ENCODE measurements at regions not wholly inside any gene's neighbourhood (a gene's known extent, or its start where the extent isn't known, plus 50 kb on each side); places are given as distances from the start of the nearest gene placed in this dataset.

DNA sequence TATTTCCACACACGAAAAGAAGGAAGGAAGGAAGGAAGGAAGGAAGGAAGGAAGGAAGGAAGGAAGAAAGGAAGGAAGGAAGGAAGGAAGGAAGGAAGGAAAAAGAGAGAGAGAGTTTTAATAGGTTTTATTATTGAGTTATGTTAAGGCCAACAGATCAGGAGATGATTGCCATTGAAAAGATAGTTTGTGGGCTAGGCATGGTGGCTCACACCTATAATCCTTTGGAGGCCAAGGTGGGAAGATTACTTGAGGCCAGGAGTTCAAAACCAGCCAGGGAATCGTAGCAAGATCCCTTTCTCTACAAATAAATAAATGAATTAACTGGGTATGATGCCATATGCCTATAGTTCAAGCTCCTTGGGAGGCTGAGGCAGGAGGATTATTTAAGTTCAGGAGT, 877.2 kb downstream of the TLE4 start:
- no peak for DNase-seq (ENCODE audit: low read depth)

DNA sequence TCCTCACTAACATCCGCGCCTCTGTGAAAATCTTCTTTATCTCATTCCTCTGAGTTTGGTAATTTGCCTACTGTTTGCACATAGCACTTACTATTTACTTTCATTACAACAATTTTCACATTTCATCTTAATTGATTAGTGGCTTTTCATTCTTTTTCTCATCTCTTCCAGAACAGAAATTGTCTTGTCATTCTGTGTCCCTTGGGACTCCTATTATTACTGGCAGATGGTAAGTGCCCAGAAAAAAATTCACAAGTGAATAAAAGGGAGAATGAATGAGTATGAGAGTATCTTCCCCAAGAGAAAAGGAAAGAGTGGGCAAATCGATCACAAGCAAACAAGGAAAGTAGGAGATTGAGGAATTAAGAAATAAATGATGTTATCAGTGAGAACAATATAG, 876.1 kb downstream of the TLE4 start:
- DNase-seq (ENCODE audit: low read depth): no peak

DNA sequence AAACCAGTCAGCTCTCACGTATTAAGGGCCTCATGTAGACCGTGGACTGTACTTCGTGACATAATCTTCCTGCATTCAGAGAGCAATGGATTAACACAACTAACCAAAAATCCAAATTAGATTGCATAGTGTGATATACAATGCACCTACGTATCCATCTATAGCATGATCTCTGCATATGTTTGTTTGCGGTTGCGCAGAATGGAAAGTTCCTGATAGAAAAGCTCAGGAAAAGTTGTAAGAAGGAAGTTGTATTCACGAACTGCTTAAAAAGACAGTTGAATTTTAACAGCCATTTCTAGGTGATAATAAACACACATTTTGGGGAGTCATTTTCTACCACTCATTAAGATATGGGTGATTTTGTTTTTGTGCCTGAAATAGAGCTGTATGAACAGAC, 869.0 kb downstream of the TLE4 start:
- no peak for DNase-seq (ENCODE audit: low read depth)

DNA sequence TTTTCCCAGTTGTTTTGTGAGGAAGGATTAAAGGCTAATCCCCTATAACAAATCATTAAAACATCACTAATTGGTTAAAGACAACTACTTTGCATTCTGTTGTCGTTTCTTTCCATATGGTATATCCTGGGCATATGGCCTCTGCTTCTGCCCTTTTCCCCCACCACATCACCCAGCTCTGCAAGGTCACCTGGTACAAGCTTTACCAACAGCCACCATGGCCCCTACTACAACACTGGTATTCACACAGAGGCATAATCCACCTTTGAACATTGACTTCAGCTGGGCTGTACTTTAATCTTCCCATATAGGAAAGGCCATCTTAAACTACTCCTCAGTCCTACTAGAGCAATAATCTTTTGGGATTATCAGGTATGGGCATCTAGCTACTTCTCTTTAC, 866.1 kb downstream of the TLE4 start:
- DNase-seq (ENCODE audit: low read depth): no peak

DNA sequence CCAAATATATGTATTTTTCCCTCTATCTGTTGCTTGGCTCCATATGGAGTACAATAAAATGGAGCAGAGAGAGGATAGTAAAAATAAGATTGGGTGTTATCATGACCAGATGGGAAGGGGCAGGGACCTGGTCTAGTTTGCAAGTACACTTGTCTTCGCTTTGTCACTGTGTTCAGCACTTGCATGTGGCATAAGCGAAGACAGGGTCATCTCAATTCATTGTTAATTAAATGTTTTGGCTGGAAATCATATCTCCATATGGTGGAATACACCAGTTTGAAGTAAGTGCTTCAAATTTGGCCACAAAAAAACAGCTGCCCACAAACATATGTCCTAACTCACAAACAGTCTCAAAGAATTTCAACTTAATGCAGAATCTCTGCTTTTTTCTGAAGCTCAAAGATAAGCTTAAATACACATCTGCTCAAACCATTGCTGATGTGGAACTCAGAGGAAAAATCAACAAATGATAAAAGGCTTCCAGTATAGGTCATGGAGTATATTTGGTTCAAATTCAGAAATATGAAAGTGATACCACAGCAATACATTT, 865.4 kb downstream of the TLE4 start:
- DNase-seq (ENCODE audit: low read depth): no peak

DNA sequence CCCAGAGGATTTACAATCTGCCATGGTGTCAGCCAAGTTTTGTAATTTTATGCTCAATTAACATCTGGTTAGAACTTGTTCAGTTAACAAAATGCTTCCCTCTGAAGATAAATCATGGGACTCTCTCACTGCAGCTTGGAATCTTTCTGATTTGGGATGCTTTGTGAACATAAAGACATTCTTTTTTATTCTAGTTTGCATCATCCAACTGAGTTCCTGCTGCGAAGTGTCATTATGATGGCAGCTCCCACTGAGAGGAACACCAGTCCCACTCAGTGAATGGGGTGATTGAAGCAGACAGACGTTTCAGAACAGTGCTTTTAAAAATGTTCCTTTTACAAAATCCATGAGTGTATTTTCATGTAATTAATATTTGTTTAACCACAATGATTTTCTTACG, 863.8 kb downstream of the TLE4 start:
- no peak for DNase-seq (ENCODE audit: low read depth)

DNA sequence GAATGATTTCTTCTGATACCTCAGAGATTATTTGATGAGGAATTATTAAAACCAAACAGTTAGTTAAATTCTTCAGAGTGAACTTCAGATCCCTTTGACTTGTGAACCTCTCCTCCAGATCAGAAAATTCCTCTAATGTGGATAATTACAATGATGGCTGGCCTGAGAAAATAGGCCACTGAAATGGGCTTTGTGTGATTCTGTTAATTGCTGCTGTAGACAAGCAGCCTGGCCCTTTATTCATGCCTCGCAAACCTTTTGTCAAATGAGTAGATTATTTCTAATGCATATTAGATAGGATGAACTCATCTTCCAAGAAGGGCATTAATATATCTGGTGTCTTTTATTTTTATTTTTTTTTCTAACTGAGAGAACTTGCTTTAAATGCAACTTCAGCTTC, 855.2 kb downstream of the TLE4 start:
- no peak for DNase-seq (ENCODE audit: low read depth)

DNA sequence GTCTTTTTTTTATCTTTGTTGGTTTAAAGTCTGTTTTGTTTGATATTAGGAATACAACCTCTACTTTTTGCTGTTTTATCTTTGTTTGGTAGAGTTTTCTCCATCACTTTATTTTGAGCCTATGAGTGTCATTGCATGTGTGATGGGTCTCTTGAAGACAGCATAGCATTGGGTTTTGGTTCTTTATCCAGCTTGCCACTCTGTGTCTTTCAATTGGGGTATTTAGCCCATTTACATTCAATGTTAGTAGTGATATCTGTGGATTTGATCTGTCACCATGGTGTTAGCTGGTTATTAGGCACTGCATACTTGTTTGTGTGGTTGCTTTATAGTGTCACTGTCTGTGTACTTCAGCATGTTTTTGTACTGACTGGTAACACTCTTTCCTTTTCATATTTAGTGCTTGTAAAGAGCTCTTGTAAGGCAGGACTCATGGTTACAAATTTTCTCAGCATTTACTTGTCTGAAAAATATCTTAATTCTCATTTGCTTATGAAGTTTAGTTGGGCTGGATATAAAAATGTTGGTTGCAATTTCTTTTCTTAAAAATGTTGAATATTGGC, 845.5 kb downstream of the TLE4 start:
- DNase-seq (ENCODE audit: low read depth): no peak

DNA sequence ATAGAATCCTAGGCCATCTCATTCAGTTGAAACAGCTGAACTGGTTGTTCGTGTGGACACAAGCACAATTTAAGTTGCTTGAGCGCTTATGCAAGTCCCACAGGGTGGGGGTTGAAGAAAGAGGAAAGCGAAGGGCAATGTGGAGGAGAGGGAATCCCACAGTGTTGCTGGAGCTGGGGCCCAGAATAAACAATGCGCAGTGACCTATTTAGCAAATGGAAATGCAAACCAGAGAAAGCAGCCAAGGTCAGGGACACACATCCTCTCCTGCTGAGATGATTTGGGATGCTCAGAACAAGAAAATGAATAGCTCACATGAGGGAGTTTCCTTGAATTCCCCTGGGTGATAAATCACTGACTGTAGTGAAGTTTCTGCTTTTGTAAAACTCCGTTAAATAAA, 838.3 kb downstream of the TLE4 start:
- DNase-seq (ENCODE audit: low read depth): peak; percentile 0

DNA sequence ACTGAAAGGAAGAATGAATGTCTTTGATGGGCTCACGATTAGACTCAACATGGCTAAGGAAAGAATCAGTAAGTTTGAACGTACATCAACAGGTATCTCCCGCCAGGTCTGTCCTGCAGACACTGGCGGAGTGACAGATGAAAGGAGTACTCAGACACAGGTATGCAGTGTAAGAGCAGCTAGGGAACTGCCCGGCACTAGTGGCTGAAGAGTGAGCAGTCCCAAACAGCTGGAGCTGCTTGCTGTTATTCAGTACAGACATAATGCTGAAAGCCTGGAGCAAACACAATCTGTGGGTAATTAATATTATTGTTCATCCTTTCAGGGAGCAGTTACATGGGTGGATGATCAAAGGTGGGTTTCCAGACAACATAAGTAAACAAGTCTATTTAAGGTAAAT, 835.5 kb downstream of the TLE4 start:
- no peak for DNase-seq (ENCODE audit: low read depth)

DNA sequence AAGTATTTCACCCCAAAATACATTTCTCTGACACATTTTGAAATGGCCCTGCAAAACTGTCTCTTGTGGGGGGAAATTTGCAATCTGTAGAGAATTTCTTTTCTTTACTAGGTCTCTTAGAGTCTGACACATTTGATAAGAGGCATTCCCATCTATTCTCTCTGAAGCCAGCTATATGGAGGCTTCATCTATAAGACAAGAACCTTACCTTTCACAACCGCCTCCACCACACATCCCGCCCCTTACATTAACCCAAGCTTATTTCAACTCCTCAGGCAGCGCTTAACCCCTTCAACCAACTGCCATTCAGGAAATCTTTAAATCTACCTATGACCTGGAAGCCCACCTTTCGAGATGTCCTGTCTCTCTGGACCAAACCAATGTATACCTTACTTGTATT, 829.5 kb downstream of the TLE4 start:
- no peak for DNase-seq (ENCODE audit: low read depth)

DNA sequence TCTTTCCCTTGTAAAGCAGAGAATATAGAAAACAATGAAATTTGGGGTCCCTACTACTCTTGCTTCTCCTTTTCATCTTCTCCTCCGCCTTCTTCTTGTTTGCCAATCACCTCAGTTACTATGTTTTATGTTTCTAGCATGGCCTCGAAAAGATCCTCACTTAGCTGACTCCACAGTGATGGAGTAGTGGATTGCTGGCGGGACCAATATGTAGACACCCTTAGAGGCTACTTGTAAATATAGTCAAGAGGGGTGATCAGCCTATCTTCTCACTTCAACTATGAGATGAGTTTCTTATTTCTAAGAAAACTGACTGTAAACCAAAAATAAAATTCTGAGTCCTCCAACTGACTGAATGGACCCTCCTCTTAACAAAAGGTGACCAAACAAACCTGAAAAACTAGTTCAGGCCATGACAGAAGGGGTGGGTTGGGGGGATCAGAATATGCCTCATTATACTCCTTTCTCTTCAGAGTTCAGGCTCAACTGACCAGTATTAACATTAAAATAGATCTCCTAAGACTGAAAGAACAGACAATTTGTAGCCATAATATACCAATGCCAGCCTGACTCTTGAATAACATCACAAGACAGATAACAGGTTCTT, 829.0 kb downstream of the TLE4 start:
- no peak for DNase-seq (ENCODE audit: low read depth)

DNA sequence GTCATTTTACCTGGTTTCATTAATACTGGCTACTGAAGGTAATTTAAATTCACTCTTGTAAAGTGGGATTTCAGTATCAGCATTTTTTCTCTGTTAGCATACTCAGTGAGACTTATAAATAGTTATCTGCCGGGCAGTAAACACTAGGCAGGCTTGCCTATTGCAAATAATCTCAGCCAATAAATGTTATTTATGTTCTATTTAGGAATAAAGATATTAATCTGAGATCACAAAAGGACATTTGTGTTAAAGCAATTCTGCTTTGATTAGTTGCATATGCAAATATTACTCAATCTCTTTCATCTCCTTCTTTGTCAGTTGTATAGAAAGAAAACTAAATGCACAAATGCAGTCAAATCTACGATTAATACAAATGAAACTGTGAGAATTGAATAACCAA, 827.8 kb downstream of the TLE4 start:
- no peak for DNase-seq (ENCODE audit: low read depth)

DNA sequence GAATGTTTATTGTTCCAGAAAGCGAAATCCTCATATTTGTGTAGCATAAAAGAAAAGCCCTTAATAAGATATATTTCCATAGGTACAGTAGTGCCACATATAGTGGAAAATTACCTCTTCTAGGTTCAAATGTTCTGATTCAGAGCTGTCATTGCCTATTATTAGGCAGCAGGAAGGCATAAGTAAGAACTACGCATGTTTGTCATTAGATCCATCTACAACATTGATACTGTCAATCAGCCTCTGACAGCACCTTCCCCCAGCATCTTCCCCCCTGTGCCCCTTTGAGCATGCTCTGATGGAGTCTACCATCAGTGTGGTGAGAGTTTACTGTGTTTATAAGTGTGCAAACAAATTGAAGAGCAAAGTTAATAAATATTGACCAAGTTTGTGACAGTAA, 816.1 kb downstream of the TLE4 start:
- no peak for DNase-seq (ENCODE audit: low read depth)

DNA sequence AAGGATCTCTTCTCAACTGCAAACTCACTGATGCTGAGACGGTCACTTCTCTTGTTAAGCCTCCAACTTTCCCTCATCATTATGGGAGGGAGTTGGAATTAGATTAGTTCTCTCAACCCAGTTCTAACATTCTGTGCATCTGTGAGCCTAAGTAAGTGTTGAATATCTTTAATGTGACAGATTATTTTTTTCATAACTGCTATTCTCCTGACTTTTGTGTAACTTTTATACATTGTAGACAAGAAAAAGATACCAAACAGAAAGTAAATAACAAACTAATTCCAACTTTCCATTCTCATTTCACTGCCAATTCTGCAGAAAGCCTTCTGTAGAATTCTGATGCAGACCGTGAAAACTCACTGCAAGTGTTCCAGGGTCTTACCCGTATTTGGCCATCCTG, 813.5 kb downstream of the TLE4 start:
- DNase-seq (ENCODE audit: low read depth): no peak

DNA sequence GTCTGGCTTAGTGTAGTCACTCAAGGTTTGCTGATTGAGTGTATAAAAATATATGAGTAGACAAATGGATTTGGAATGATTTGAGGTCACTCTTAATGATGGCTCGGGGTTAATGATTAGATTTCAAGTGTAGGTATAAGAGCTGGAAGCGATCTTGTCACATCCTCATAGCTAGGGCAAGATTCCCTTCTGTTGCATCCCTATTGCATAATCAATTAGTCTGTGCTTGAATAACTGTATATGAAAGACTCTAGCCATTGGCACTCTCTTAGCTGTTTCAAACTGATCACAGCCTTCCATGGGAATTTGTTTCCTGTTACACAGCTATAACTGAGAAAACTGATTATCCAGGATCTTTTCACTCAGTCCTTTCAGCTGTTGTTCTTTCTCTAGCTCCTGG, 811.6 kb downstream of the TLE4 start:
- DNase-seq (ENCODE audit: low read depth): no peak

DNA sequence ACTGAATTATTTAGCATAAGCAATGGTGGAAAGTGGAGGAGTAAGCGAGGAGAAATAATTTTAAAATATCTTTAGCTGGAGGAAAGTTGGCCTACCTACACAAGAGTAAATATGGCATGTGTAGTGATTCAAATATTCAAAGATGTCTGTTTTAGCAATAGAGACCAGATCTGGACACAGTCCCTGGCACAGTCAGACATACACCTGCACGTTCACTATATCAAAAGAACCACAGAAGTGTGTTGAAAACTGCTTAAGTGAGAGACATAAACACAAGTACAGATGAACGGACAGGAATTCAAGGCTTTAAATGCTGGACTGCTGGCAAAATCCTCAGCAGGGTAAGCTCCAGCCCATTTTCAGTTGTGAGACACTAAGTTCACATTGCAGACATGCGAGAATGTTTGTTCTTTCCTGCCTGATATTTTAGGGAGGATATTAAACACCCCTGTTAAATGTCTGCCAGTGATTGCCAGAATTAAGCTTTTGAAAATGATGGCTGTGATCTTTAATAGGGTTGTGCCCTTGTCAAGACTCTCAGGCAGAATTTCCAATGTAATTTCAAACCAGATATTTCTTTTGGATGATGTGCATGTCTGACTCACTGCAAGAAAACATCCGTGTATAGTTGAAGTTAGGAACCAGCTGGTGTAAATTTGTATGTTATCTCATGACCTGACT, 810.6 kb downstream of the TLE4 start:
- no peak for DNase-seq (ENCODE audit: low read depth)

DNA sequence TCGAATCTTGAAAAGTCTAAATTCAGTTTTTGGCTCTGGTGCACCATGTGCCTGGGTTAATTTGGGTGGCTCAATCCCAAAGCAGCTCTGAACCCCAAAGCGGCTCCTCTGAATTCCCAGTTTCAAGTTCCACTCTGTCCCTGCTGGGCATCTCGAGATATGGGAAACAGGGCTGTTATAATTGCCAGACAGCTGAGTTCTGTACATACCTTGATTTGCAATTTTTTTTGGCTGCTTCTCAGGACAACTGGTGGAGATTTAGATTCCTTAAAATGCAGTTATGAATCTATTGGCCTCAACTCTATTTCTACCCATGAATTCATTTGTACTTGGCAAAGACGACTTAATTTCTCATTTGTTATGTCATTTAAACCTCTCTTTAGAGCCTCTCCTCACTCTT, 808.5 kb downstream of the TLE4 start:
- no peak for DNase-seq (ENCODE audit: low read depth)

DNA sequence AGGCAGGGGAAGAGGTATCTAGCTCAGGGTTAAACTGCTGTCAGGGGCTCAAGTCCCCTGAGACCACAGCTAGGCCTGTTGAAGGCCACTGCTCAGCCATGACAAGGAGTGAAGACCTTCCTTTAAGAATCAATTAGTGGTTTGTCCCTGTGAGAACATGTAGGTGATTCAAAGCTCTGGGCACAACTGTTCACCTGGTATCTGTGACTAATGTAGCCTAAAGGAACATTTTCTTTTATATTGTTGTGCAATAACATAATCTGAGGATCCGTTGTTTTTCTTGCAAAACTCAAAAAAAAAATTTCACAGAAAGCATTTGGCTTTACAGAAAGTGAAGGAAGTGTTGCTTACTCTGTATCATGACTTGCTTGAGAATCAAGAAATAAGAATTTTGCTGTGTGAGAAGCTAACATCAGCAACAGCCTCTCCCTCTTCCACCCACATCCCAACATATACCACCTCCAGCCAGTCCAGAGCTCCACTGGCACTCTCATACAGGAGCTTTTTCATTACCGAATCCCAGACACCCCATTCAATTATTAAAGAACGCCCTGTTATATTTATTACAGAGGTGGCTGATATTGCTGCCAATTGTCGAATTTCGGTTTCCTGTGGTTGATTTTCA, 807.0 kb downstream of the TLE4 start:
- peak; percentile 2 for DNase-seq (ENCODE audit: low read depth)

DNA sequence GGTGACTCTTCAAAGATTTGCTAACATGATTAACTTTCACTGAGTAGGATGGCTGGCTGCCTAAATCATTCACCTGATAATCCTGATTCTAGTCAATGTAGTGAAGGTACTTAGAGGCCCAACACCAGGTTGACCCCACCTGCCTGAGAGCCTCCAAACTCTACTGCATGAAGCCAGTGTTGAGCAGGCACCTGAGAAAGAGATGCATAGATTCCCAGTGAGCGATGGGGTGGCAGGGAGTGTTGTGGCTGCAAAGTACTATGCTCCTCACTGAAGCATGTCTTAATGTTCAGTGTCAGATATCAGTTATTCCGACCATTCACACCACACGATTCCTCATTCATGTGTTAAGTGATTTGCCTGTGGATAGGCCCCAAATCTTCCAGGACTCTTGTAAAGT, 804.4 kb downstream of the TLE4 start:
- DNase-seq (ENCODE audit: low read depth): no peak

DNA sequence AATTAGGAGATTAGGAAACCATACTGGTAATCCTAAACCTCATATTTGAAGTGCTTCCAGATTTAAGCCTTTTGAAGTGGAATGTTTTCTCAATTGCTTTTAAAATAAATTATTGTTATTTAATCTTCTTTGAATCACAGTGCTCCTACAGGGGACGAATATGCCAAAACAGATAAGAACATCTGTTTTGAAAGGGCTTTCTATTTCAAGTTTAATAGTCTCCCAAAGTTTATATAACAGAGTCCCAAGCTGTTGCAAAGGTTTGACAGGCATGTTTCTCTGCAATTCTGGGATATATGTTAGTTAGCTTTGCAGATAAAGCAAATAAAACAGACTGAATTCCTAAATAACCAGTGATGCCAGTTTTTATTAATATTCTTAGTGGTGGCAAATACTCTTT, 803.7 kb downstream of the TLE4 start:
- DNase-seq (ENCODE audit: low read depth): no peak

DNA sequence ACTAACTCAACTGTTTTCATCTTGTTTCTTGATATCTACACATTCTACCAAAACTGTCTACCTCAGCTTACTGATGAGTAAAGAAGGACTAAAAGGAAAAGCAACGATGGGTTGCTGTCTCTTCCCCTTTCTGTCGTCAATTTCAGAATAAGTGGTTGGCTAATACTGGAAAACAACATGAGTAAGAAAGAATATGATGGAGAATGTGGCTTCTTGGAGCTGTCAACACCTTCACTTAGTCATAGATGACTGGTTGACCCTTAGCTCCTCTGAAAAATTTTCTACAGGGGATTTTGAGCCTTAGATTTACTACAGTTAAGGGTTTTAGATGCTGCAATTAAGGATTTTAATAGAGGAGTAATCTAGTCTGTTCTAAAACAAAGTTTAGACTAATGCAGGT, 797.9 kb downstream of the TLE4 start:
- peak; percentile 25 for DNase-seq (ENCODE audit: low read depth)

DNA sequence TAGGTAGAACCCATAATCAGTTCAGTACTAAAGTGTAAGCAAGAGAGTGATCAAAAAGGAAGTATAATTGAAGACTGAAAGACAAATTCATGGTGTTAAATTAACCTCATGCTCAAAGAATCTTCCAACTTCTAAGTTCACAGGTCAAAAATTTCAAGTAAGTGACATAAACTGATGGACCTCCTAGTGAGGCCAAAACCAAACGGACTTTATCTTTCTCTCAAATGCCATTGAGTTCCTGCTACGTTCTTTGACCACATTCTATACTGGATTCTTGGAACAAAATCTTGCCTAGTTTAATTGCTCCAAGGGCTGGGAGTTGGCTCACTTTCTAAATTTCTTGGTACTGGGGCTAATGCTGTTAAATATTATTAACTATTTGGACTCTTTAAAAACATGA, 794.9 kb downstream of the TLE4 start:
- no peak for DNase-seq (ENCODE audit: low read depth)
